ENCODE measurements at regions not wholly inside any gene's neighbourhood (a gene's known extent, or its start where the extent isn't known, plus 50 kb on each side); places are given as distances from the start of the nearest gene placed in this dataset.

- Histone ChIP-seq H3K4me1 (ENCODE audit: insufficient read depth, poor library complexity, severe bottlenecking) (no peaks in the 10 kb centered on the region), H3K27me3 (ENCODE audit: insufficient read depth, poor library complexity, severe bottlenecking) (no peaks in the 10 kb centered on the region), H3K9me3 (ENCODE audit: severe bottlenecking) (peaks cover 3% of the 10 kb centered on the region), H3K36me3 (ENCODE audit: low read depth) (no peaks in the 10 kb centered on the region), H3K27ac (ENCODE audit: poor library complexity, severe bottlenecking) (no peak overlapping the region), H3K4me3 (ENCODE audit: severe bottlenecking) (no peak overlapping the region)
- ATAC-seq (ENCODE audit: low read depth) (no peak), DNase-seq (ENCODE audit: low spot score) (no peak)
- no peak for TF ChIP-seq CTCF (IDR thresholded peaks at IDR 0.05; ENCODE audit: poor library complexity, severe bottlenecking)
Observed at GRCh38 chr22:47366026-47366767, 603.7 kb downstream of the TBC1D22A start.

- TF ChIP-seq CTCF (IDR thresholded peaks at IDR 0.05; ENCODE audit: poor library complexity, severe bottlenecking), result no peak
- H3K36me3 ChIP-seq (ENCODE audit: low read depth), result no peaks in the 10 kb centered on the region
- no peaks in the 10 kb centered on the region for H3K4me1 ChIP-seq (ENCODE audit: insufficient read depth, poor library complexity, severe bottlenecking)
- ATAC-seq (ENCODE audit: low read depth), result no peak
- peaks cover 3% of the 10 kb centered on the region for H3K9me3 ChIP-seq (ENCODE audit: severe bottlenecking)
- no peak overlapping the region for H3K4me3 ChIP-seq (ENCODE audit: severe bottlenecking)
- no peak for DNase-seq (ENCODE audit: low spot score)
- H3K27ac ChIP-seq (ENCODE audit: poor library complexity, severe bottlenecking), result no peak overlapping the region
- H3K27me3 ChIP-seq (ENCODE audit: insufficient read depth, poor library complexity, severe bottlenecking), result no peaks in the 10 kb centered on the region
Observed at GRCh38 chr22:47361247-47361646, 598.8 kb downstream of the TBC1D22A start.

- peaks cover 3% of the 10 kb centered on the region for H3K9me3 ChIP-seq (ENCODE audit: severe bottlenecking)
- TF ChIP-seq CTCF (IDR thresholded peaks at IDR 0.05; ENCODE audit: poor library complexity, severe bottlenecking), result no peak
- H3K27me3 ChIP-seq (ENCODE audit: insufficient read depth, poor library complexity, severe bottlenecking), result no peaks in the 10 kb centered on the region
- DNase-seq (ENCODE audit: low spot score), result no peak
- H3K4me1 ChIP-seq (ENCODE audit: insufficient read depth, poor library complexity, severe bottlenecking), result no peaks in the 10 kb centered on the region
- no peak overlapping the region for H3K4me3 ChIP-seq (ENCODE audit: severe bottlenecking)
- ATAC-seq (ENCODE audit: low read depth), result no peak
- no peaks in the 10 kb centered on the region for H3K36me3 ChIP-seq (ENCODE audit: low read depth)
- no peak overlapping the region for H3K27ac ChIP-seq (ENCODE audit: poor library complexity, severe bottlenecking)
Observed at GRCh38 chr22:47357493-47357892, 595.0 kb downstream of the TBC1D22A start.

- DNase-seq (ENCODE audit: low spot score) (no peak), ATAC-seq (ENCODE audit: low read depth) (no peak)
- Histone ChIP-seq H3K36me3 (ENCODE audit: low read depth) (no peaks in the 10 kb centered on the region), H3K4me1 (ENCODE audit: insufficient read depth, poor library complexity, severe bottlenecking) (no peaks in the 10 kb centered on the region), H3K4me3 (ENCODE audit: severe bottlenecking) (no peak overlapping the region), H3K9me3 (ENCODE audit: severe bottlenecking) (peaks cover 3% of the 10 kb centered on the region), H3K27ac (ENCODE audit: poor library complexity, severe bottlenecking) (no peak overlapping the region), H3K27me3 (ENCODE audit: insufficient read depth, poor library complexity, severe bottlenecking) (no peaks in the 10 kb centered on the region)
- TF ChIP-seq CTCF (IDR thresholded peaks at IDR 0.05; ENCODE audit: poor library complexity, severe bottlenecking), result no peak
Observed at GRCh38 chr22:47357086-47357485, 594.6 kb downstream of the TBC1D22A start.

- no peak for DNase-seq (ENCODE audit: low spot score)
- no peaks in the 10 kb centered on the region for H3K36me3 ChIP-seq (ENCODE audit: low read depth)
- no peak overlapping the region for H3K4me3 ChIP-seq (ENCODE audit: severe bottlenecking)
- no peaks in the 10 kb centered on the region for H3K27me3 ChIP-seq (ENCODE audit: insufficient read depth, poor library complexity, severe bottlenecking)
- no peaks in the 10 kb centered on the region for H3K4me1 ChIP-seq (ENCODE audit: insufficient read depth, poor library complexity, severe bottlenecking)
- H3K9me3 ChIP-seq (ENCODE audit: severe bottlenecking), result no peaks in the 10 kb centered on the region
- ATAC-seq (ENCODE audit: low read depth), result no peak
- no peak overlapping the region for H3K27ac ChIP-seq (ENCODE audit: poor library complexity, severe bottlenecking)
- no peak for TF ChIP-seq CTCF (IDR thresholded peaks at IDR 0.05; ENCODE audit: poor library complexity, severe bottlenecking)
Observed at GRCh38 chr22:47356511-47357011, 594.1 kb downstream of the TBC1D22A start.
